ENCODE measurements at regions not wholly inside any gene's neighbourhood (a gene's known extent, or its start where the extent isn't known, plus 50 kb on each side); places are given as distances from the start of the nearest gene placed in this dataset.
A peak's percentile ranks its signal among the peaks of the same experiment; 100 is the strongest.

- no peak overlapping the region for H3K4me3 ChIP-seq (ENCODE audit: low read length)
- no peak for TF ChIP-seq CTCF (conservative IDR thresholded peaks at IDR 0.05; ENCODE audit: low read depth, low read length)
- DNase-seq (ENCODE audit: low read depth), result no peak
Measured at GRCh38 chr2:173435574-173435973, 80.9 kb downstream of the CDCA7 start.

GRCh38 chr2:173436088-173436487 is 81.4 kb downstream of the CDCA7 start:
- no peak overlapping the region for H3K4me3 ChIP-seq (ENCODE audit: low read length)
- TF ChIP-seq CTCF (conservative IDR thresholded peaks at IDR 0.05; ENCODE audit: low read depth, low read length), result no peak
- DNase-seq (ENCODE audit: low read depth), result no peak

GRCh38 chr2:173441222-173441621 is 86.5 kb downstream of the CDCA7 start:
- no peak for DNase-seq (ENCODE audit: low read depth)
- H3K4me3 ChIP-seq (ENCODE audit: low read length), result no peak overlapping the region
- TF ChIP-seq CTCF (conservative IDR thresholded peaks at IDR 0.05; ENCODE audit: low read depth, low read length), result no peak

GRCh38 chr2:173442542-173442941 is 87.9 kb downstream of the CDCA7 start:
- no peak overlapping the region for H3K4me3 ChIP-seq (ENCODE audit: low read length)
- no peak for TF ChIP-seq CTCF (conservative IDR thresholded peaks at IDR 0.05; ENCODE audit: low read depth, low read length)
- DNase-seq (ENCODE audit: low read depth), result no peak

GRCh38 chr2:173446722-173447121 is 92.0 kb downstream of the CDCA7 start:
- DNase-seq (ENCODE audit: low read depth), result no peak
- no peak overlapping the region for H3K4me3 ChIP-seq (ENCODE audit: low read length)
- no peak for TF ChIP-seq CTCF (conservative IDR thresholded peaks at IDR 0.05; ENCODE audit: low read depth, low read length)

- peak; percentile 79 for TF ChIP-seq CTCF (conservative IDR thresholded peaks at IDR 0.05; ENCODE audit: low read depth, low read length)
- peak overlapping the region; percentile 32 for H3K4me3 ChIP-seq (ENCODE audit: low read length)
- no peak for DNase-seq (ENCODE audit: low read depth)
Measured at GRCh38 chr2:173448938-173449471, 94.3 kb downstream of the CDCA7 start.

- H3K4me3 ChIP-seq (ENCODE audit: low read length), result no peak overlapping the region
- no peak for DNase-seq (ENCODE audit: low read depth)
- no peak for TF ChIP-seq CTCF (conservative IDR thresholded peaks at IDR 0.05; ENCODE audit: low read depth, low read length)
Measured at GRCh38 chr2:173451118-173451517, 96.4 kb downstream of the CDCA7 start.
